HCT116 (cell line): ENCODE measurements at regions not wholly inside any gene's neighbourhood (a gene's known extent, or its start where the extent isn't known, plus 50 kb on each side); places are given as distances from the start of the nearest gene placed in this dataset.

Experiments used
- CTCF ChIP-seq, 3 experiments: fragments of 200-600 bp in 1 of 3; sonication (generic) in 1 of 3; IDR thresholded peaks in 2 of 3; conservative IDR thresholded peaks in 1 of 3; 2 replicates each; pipeline ENCODE4 v1.5.1; 2012 to 2017; ENCODE audit warnings: low read depth in 2 of 3, low read length in 2 of 3, antibody characterized with exemption in 1 of 3, borderline replicate concordance in 1 of 3, control low read depth in 1 of 3, mild to moderate bottlenecking in 1 of 3, mixed read lengths in 1 of 3, mixed run types in 1 of 3, moderate library complexity in 1 of 3; ENCODE audit not compliant: insufficient read depth in 1 of 3
- EGR1 ChIP-seq: IDR thresholded peaks from 2 replicates; pipeline ENCODE4 v1.6.1; 2012; ENCODE audit warnings: low read depth
- POLR2A ChIP-seq: IDR thresholded peaks from 2 replicates; pipeline ENCODE4 v1.7.0; 2011; ENCODE audit warnings: borderline replicate concordance; ENCODE audit not compliant: insufficient read depth, insufficient read length; ENCODE audit errors: extremely low read depth
- RAD21 ChIP-seq: IDR thresholded peaks from 2 replicates; pipeline ENCODE4 v1.6.1; 2012; ENCODE audit warnings: low read depth, mild to moderate bottlenecking
- ZNF274 ChIP-seq: fragments of 200-500 bp; sonication (Bioruptor generic); IDR thresholded peaks from 2 replicates; pipeline ENCODE4 v1.6.1; 2014; ENCODE audit warnings: mild to moderate bottlenecking, low read depth, low read length, inconsistent platforms

DNA sequence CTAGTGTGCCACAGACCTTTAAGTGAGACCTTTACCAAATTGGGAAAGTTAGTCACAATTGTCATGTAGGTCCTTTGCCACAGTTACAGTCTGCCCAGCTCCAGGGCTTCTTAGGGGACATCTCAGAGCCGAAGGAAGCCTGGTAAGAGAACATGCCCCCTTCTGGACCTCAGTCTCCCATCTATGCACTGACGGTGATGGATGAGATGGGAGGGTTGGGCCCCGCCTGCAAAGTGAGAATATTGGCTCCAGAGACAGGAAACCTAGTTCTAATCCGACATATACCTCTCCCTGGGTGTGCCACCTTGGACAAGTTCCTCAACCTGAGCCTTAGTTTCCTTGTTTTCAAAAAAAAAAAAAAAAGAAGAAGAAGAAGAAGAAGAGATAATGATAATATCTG is 85.1 kb upstream of the NAV2 start:
- TF ChIP-seq POLR2A (no peak), CTCF (IDR thresholded peaks at IDR 0.05 in 2 of 3, conservative IDR thresholded peaks at IDR 0.05 in 1 of 3; ENCODE audit: borderline replicate concordance in 1 of 3, insufficient read depth in 1 of 3, low read depth in 2 of 3, low read length in 2 of 3) (no peak), EGR1 (no peak), RAD21 (no peak), ZNF274 (no peak)
